ENCODE measurements at regions not wholly inside any gene's neighbourhood (a gene's known extent, or its start where the extent isn't known, plus 50 kb on each side); places are given as distances from the start of the nearest gene placed in this dataset.
"Not testable (repeated sequence)": the region's sequence is repeated elsewhere in the genome, so short reads cannot be mapped to it uniquely, and the experiment has no call there.

DNA sequence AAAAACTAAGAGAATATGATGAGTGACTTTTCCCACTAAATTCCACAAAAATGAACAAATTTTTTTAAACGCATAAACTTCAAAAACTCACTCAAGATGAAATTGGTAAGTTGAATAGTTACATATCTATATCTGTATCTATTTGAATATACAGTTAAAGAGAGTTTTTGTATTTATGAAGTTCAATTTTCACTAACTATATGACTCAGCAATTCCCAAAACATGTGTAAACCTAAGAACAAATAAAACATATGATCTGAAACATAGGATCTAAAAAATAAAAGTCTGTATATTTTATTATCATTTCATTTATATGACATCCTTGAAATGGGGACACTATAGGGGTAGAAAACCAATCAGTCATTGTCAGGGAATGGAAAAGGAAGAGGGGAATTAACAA, 105.7 kb upstream of the SNX7 start:
- no peaks in the 10 kb centered on the region for H3K4me1 ChIP-seq
- no peak for ATAC-seq
- 79% methylated on average over 1 of the region's 1 CpG for WGBS (ENCODE audit: insufficient coverage, low coverage, low lambda C conversion rate, missing lambda C conversion rate)

DNA sequence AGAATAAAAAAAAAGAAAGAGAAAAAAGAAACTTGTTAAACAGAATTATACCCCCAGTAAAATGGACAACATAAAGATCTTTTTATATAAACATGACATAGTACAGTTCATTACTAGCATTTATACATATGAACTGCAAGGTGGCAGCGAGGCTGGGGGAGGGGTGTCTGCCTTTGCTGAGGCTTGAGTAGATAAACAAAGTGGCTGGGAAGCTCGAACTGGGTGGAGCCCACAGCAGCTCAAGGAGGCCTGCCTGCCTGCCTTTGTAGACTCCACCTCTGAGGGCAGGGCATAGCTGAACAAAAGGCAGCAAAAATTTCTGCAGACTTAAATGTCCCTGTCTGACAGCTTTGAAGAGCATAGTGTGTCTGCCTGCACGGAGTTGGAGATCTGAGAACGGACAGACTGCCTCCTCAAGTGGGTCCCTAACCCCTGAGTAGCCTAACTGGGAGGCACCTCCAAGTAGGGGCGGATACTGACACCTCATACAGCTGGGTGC, 108.9 kb upstream of the SNX7 start:
- ATAC-seq; H3K4me3 ChIP-seq; H3K27ac ChIP-seq; H3K4me1 ChIP-seq; H3K9me3 ChIP-seq; H3K36me3 ChIP-seq; DNase-seq; H3K27me3 ChIP-seq; intact Hi-C loops (cut with DNase I): not testable (repeated sequence)
- WGBS (ENCODE audit: insufficient coverage, low coverage, low lambda C conversion rate, missing lambda C conversion rate) = 27% methylated on average over 5 of the region's 5 CpGs

More for the DNA sequence above, 105.7 kb upstream of the SNX7 start:
- Histone ChIP-seq H3K27me3 (no peaks in the 10 kb centered on the region), H3K27ac (no peak overlapping the region), H3K9me3 (no peaks in the 10 kb centered on the region), H3K4me3 (no peak overlapping the region), H3K36me3 (no peaks in the 10 kb centered on the region)
- TF ChIP-seq POLR2A (IDR thresholded peaks at IDR 0.05) (no peak), CTCF (IDR thresholded peaks at IDR 0.05) (no peak)
- intact Hi-C loops (cut with DNase I) = no loop called here
- no peak for DNase-seq

- no peak overlapping the region for H3K27ac ChIP-seq
Observed at GRCh38 chr1:98550076-98550475, 111.4 kb upstream of the SNX7 start.

DNA sequence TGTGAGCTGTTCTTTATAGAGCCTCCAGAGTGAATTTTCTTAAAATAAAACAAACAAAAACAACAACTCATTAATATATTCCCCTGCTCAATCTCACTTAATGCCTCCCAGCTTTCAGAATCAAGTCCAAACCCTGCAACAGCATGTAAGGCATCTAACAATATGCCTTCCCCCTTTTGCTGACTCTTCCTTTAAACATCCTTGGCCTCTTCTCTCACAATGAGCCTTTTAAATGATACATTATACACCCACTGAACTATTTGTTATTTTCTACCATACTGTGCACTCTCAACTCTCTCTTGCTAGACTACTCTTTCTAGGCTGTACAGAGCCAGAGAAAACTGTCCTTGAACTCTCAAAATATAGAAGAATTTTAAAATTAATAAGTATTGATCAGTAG, 115.2 kb upstream of the SNX7 start:
- Histone ChIP-seq H3K4me1 (no peaks in the 10 kb centered on the region), H3K9me3 (no peaks in the 10 kb centered on the region), H3K27ac (no peak overlapping the region), H3K36me3 (no peaks in the 10 kb centered on the region), H3K27me3 (no peaks in the 10 kb centered on the region), H3K4me3 (no peak overlapping the region)
- intact Hi-C loops (cut with DNase I) = no loop called here
- ATAC-seq = no peak
- no peak for DNase-seq
- TF ChIP-seq POLR2A (IDR thresholded peaks at IDR 0.05) (no peak), CTCF (IDR thresholded peaks at IDR 0.05) (no peak)

More at GRCh38 chr1:98550076-98550475, 111.4 kb upstream of the SNX7 start:
- Histone ChIP-seq H3K4me1 (no peaks in the 10 kb centered on the region), H3K27me3 (no peaks in the 10 kb centered on the region), H3K4me3 (no peak overlapping the region), H3K36me3 (no peaks in the 10 kb centered on the region), H3K9me3 (no peaks in the 10 kb centered on the region)
- ATAC-seq (no peak), DNase-seq (no peak)
- intact Hi-C loops (cut with DNase I) = no loop called here
- TF ChIP-seq CTCF (IDR thresholded peaks at IDR 0.05) (no peak), POLR2A (IDR thresholded peaks at IDR 0.05) (no peak)
- 20% methylated on average over 1 of the region's 1 CpG for WGBS (ENCODE audit: insufficient coverage, low coverage, low lambda C conversion rate, missing lambda C conversion rate)

- DNase-seq = no peak
- Histone ChIP-seq H3K9me3 (no peaks in the 10 kb centered on the region), H3K27me3 (no peaks in the 10 kb centered on the region), H3K36me3 (no peaks in the 10 kb centered on the region), H3K27ac (no peak overlapping the region), H3K4me1 (no peaks in the 10 kb centered on the region), H3K4me3 (no peak overlapping the region)
- no peak for ATAC-seq
- intact Hi-C loops (cut with DNase I) = no loop called here
- WGBS (ENCODE audit: insufficient coverage, low coverage, low lambda C conversion rate, missing lambda C conversion rate) = 49% methylated on average over 3 of the region's 3 CpGs
- no peak for TF ChIP-seq POLR2A (IDR thresholded peaks at IDR 0.05)
- no peak for TF ChIP-seq CTCF (IDR thresholded peaks at IDR 0.05)
Observed at GRCh38 chr1:98538106-98538505, 123.4 kb upstream of the SNX7 start.
